ENCODE measurements at regions not wholly inside any gene's neighbourhood (a gene's known extent, or its start where the extent isn't known, plus 50 kb on each side); places are given as distances from the start of the nearest gene placed in this dataset.

- TF ChIP-seq POLR2A (IDR thresholded peaks at IDR 0.05), result no peak
- no peak for TF ChIP-seq CTCF (IDR thresholded peaks at IDR 0.05)
Observed at GRCh38 chr18:8554354-8554753, 54.9 kb upstream of the RAB12 start.
